Neural crest cell (in vitro differentiated cells): ENCODE measurements at regions not wholly inside any gene's neighbourhood (a gene's known extent, or its start where the extent isn't known, plus 50 kb on each side); places are given as distances from the start of the nearest gene placed in this dataset.

Experiments used
- DNase-seq: peaks from one replicate; pipeline ENCODE4 v3.0.0; 2021; ENCODE audit warnings: low read depth, mixed read lengths, low spot score
- H3K27ac Mint-ChIP-seq: one replicate; pipeline ENCODE4 v1.8.0; 2021; ENCODE audit warnings: mild to moderate bottlenecking, mixed read lengths; ENCODE audit not compliant: unreplicated experiment
- H3K27me3 Mint-ChIP-seq: 2 replicates; pipeline ENCODE4 v1.8.0; 2021; ENCODE audit warnings: low read depth, mild to moderate bottlenecking, mixed read lengths
- H3K36me3 Mint-ChIP-seq: 2 replicates; pipeline ENCODE4 v1.8.0; 2021; ENCODE audit warnings: low read depth, mild to moderate bottlenecking, mixed read lengths
- H3K4me1 Mint-ChIP-seq: 2 replicates; pipeline ENCODE4 v1.8.0; 2021; ENCODE audit warnings: mixed read lengths
- H3K4me3 Mint-ChIP-seq: one replicate; pipeline ENCODE4 v1.8.0; 2021; ENCODE audit warnings: mild to moderate bottlenecking, mixed read lengths
- H3K9me3 Mint-ChIP-seq: 2 replicates; pipeline ENCODE4 v1.8.0; 2021; ENCODE audit warnings: mixed read lengths
- CTCF ChIP-seq: fragments of 200-600 bp; sonication (generic); conservative IDR thresholded peaks from 2 replicates; pipeline ENCODE4 v1.5.0; 2021; ENCODE audit warnings: antibody characterized with exemption, mild to moderate bottlenecking

GRCh38 chr18:30352551-30353168, 689.9 kb downstream of the DSC3 start:
- TF ChIP-seq CTCF, result no peak
- peaks cover 3% of the 10 kb centered on the region for H3K9me3 Mint-ChIP-seq
- H3K4me3 Mint-ChIP-seq, result no peak overlapping the region
- no peaks in the 10 kb centered on the region for H3K4me1 Mint-ChIP-seq
- H3K36me3 Mint-ChIP-seq, result peaks cover 6% of the 10 kb centered on the region
- H3K27me3 Mint-ChIP-seq, result no peaks in the 10 kb centered on the region
- DNase-seq, result no peak
- no peak overlapping the region for H3K27ac Mint-ChIP-seq

- no peak overlapping the region for H3K4me3 Mint-ChIP-seq
- no peaks in the 10 kb centered on the region for H3K4me1 Mint-ChIP-seq
- no peak overlapping the region for H3K27ac Mint-ChIP-seq
- no peak for TF ChIP-seq CTCF
- peaks cover 6% of the 10 kb centered on the region for H3K36me3 Mint-ChIP-seq
- no peaks in the 10 kb centered on the region for H3K27me3 Mint-ChIP-seq
- peaks cover 3% of the 10 kb centered on the region for H3K9me3 Mint-ChIP-seq
- no peak for DNase-seq
Measured at GRCh38 chr18:30350263-30350662, 692.3 kb downstream of the DSC3 start.

- DNase-seq, result no peak
- H3K27ac Mint-ChIP-seq, result no peak overlapping the region
- H3K9me3 Mint-ChIP-seq, result peaks cover under 1% of the 10 kb centered on the region
- H3K4me3 Mint-ChIP-seq, result no peak overlapping the region
- H3K27me3 Mint-ChIP-seq, result no peaks in the 10 kb centered on the region
- TF ChIP-seq CTCF, result no peak
- H3K36me3 Mint-ChIP-seq, result peaks cover 2% of the 10 kb centered on the region
- H3K4me1 Mint-ChIP-seq, result no peaks in the 10 kb centered on the region
Measured at GRCh38 chr18:30343090-30343489, 699.5 kb downstream of the DSC3 start.

- no peaks in the 10 kb centered on the region for H3K4me1 Mint-ChIP-seq
- TF ChIP-seq CTCF, result no peak
- no peak overlapping the region for H3K27ac Mint-ChIP-seq
- DNase-seq, result no peak
- no peaks in the 10 kb centered on the region for H3K9me3 Mint-ChIP-seq
- H3K4me3 Mint-ChIP-seq, result no peak overlapping the region
- H3K36me3 Mint-ChIP-seq, result no peaks in the 10 kb centered on the region
- no peaks in the 10 kb centered on the region for H3K27me3 Mint-ChIP-seq
Measured at GRCh38 chr18:30342675-30343074, 699.9 kb downstream of the DSC3 start.

- Mint-ChIP-seq H3K9me3 (no peaks in the 10 kb centered on the region), H3K27me3 (no peaks in the 10 kb centered on the region), H3K4me3 (no peak overlapping the region), H3K36me3 (no peaks in the 10 kb centered on the region), H3K4me1 (no peaks in the 10 kb centered on the region), H3K27ac (no peak overlapping the region)
- TF ChIP-seq CTCF, result no peak
- DNase-seq, result no peak
Measured at GRCh38 chr18:30334781-30335180, 707.8 kb downstream of the DSC3 start.
